Heart left ventricle (tissue), 16 donors: ENCODE measurements at regions not wholly inside any gene's neighbourhood (a gene's known extent, or its start where the extent isn't known, plus 50 kb on each side); places are given as distances from the start of the nearest gene placed in this dataset.

ENCODE experiments used
- ATAC-seq, 4 donors: fragments of 200-7000 bp; cut with Tn5 transposase; one replicate each; pipeline ENCODE4 v1.9.1; 2020 to 2022; ENCODE audit warnings: moderate library complexity in 4 of 4, mild to moderate bottlenecking in 3 of 4, moderate number of reproducible peaks in 1 of 4
- DNase-seq, 5 donors: peaks; one replicate each; pipeline ENCODE4 v3.0.0-alpha.2; 2020
- H3K27ac ChIP-seq, 12 donors: fragments of 200-600 bp; sonication (generic) in 4 of 12; one replicate each; pipeline versions ENCODE4 v1.5.0 to v1.8.0; 2016 to 2022; ENCODE audit warnings: mild to moderate bottlenecking in 2 of 12
- H3K27me3 ChIP-seq, 9 donors: fragments of 200-600 bp; sonication (generic) in 2 of 9; one replicate each; pipeline versions ENCODE4 v1.5.1 to v1.8.0; 2016 to 2022; ENCODE audit warnings: mild to moderate bottlenecking in 3 of 9
- H3K36me3 ChIP-seq, 9 donors: fragments of 200-600 bp; sonication (generic) in 2 of 9; one replicate each; pipeline versions ENCODE4 v1.5.0 to v1.8.0; 2018 to 2022; ENCODE audit warnings: mild to moderate bottlenecking in 2 of 9
- H3K4me1 ChIP-seq, 12 donors: fragments of 200-600 bp; sonication (generic) in 4 of 12; one replicate each; pipeline versions ENCODE4 v1.5.0 to v1.8.0; 2016 to 2022; ENCODE audit warnings: mild to moderate bottlenecking in 3 of 12
- H3K4me3 ChIP-seq, 12 donors: fragments of 200-600 bp; sonication (generic) in 4 of 12; one replicate each; pipeline versions ENCODE4 v1.5.0 to v1.8.0; 2017 to 2022; ENCODE audit warnings: mild to moderate bottlenecking in 9 of 12, moderate library complexity in 4 of 12
- H3K9me3 ChIP-seq, 12 donors: fragments of 200-600 bp; sonication (generic) in 4 of 12; one replicate each; pipeline versions ENCODE4 v1.5.0 to v1.8.0; 2016 to 2022; ENCODE audit warnings: mild to moderate bottlenecking in 1 of 12
- POLR2A ChIP-seq, 2 donors: fragments of 450-650 bp; IDR thresholded peaks; one replicate each; pipeline ENCODE4 v1.6.1; 2017; ENCODE audit warnings: antibody characterized with exemption in 2 of 2, mild to moderate bottlenecking in 2 of 2, moderate library complexity in 2 of 2
- WGBS, 4 donors: extraction: QIAGEN DNeasy Blood & Tissue Kit in 2 of 4; methylation state at CpG; one replicate each; pipeline versions ENCODE4 v1.1.5 to v1.1.7; 2013 to 2018; 5-methylcytosine and 5-hydroxymethylcytosine counted together
- intact Hi-C, 10 donors: fragments of 100-400 bp; cut with DNase I; formaldehyde crosslinking; loops; one replicate each; pipeline versions ENCODE4 v1.11.1 to v1.14.2; 2022
- TF ChIP-seq, protein P1 (sequence below), 12 donors: fragments of 200-600 bp; sonication (generic) in 4 of 12; IDR thresholded peaks; one replicate each; pipeline versions ENCODE4 v1.5.0 to v1.8.0; 2018 to 2022; ENCODE audit warnings: antibody characterized with exemption in 12 of 12, mild to moderate bottlenecking in 5 of 12
- donor health status: ischemic (EF 13 %, LVEDD 7.1; RV severe dilation, severe dysfunction).
- donor health status: healthy with polysubstance abuse.
- donor health status: DM: no; HTN: yes; CAD: no.
- donor health status: DM: no; HTN: no; CAD: no.
- donor health status: ischemic (EF 25% LVEDD 6.9; RV normal size, moderate dysfunction).
- donor health status: ischemic (EF 25% LVEDD 5.7; RV mildly dilated, moderate dysfunction).
- donor health status: healthy.
- donor health status: DM: yes; HTN: yes; CAD: no.
- donor health status: ischemic (EF 35%, LVEDD 5.7; RV mildly dilated, moderate dysfunction).
- donor health status: nonischemic (EF 11% LVEDD 7.7; RV severe dilation, severe dysfunction).
- donor health status: DM: yes; HTN: yes; CAD: no.
- donor health status: PGD.
- donor health status: ischemic (EF 29% LVEDD 5.4; RV normal size, mild dysfunction).
- donor health status: nonischemic (EF 23%, LVEDD 6.1; RV moderate dilation, normal function).

DNA sequence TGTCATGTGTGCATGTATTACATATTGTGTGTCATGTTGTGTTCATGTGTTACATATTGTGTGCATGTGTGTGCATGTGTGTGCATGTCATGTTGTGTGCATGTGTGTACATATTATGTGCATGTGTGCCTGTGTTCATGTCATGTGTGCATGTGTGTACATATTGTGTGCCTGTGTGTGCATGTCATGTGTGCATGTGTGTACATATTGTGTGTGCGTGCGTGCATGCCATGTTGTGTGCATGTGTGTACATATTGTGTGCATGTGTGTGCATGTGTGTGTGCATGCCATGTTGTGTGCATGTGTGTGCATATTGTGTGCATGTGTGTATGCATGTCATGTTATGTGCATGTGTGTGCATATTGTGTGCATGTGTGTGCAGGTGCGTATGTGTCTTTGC is 267.1 kb downstream of the EIPR1 start:
- H3K9me3 ChIP-seq = no peaks in the 10 kb centered on the region
- no peak for ATAC-seq
- no peak for DNase-seq
- no peaks in the 10 kb centered on the region for H3K27me3 ChIP-seq
- no peak overlapping the region for H3K4me3 ChIP-seq
- TF ChIP-seq, protein P1, sequence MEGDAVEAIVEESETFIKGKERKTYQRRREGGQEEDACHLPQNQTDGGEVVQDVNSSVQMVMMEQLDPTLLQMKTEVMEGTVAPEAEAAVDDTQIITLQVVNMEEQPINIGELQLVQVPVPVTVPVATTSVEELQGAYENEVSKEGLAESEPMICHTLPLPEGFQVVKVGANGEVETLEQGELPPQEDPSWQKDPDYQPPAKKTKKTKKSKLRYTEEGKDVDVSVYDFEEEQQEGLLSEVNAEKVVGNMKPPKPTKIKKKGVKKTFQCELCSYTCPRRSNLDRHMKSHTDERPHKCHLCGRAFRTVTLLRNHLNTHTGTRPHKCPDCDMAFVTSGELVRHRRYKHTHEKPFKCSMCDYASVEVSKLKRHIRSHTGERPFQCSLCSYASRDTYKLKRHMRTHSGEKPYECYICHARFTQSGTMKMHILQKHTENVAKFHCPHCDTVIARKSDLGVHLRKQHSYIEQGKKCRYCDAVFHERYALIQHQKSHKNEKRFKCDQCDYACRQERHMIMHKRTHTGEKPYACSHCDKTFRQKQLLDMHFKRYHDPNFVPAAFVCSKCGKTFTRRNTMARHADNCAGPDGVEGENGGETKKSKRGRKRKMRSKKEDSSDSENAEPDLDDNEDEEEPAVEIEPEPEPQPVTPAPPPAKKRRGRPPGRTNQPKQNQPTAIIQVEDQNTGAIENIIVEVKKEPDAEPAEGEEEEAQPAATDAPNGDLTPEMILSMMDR (IDR thresholded peaks at IDR 0.05) = no peak
- TF ChIP-seq POLR2A (IDR thresholded peaks at IDR 0.05) = no peak
- intact Hi-C loops = no loop called here
- H3K27ac ChIP-seq = no peak overlapping the region
- H3K4me1 ChIP-seq = no peaks in the 10 kb centered on the region
- 94 to 98% (median 96%) methylated on average over 3 of the region's 3 CpGs for WGBS, 4 donors
- H3K36me3 ChIP-seq = no peaks in the 10 kb centered on the region

DNA sequence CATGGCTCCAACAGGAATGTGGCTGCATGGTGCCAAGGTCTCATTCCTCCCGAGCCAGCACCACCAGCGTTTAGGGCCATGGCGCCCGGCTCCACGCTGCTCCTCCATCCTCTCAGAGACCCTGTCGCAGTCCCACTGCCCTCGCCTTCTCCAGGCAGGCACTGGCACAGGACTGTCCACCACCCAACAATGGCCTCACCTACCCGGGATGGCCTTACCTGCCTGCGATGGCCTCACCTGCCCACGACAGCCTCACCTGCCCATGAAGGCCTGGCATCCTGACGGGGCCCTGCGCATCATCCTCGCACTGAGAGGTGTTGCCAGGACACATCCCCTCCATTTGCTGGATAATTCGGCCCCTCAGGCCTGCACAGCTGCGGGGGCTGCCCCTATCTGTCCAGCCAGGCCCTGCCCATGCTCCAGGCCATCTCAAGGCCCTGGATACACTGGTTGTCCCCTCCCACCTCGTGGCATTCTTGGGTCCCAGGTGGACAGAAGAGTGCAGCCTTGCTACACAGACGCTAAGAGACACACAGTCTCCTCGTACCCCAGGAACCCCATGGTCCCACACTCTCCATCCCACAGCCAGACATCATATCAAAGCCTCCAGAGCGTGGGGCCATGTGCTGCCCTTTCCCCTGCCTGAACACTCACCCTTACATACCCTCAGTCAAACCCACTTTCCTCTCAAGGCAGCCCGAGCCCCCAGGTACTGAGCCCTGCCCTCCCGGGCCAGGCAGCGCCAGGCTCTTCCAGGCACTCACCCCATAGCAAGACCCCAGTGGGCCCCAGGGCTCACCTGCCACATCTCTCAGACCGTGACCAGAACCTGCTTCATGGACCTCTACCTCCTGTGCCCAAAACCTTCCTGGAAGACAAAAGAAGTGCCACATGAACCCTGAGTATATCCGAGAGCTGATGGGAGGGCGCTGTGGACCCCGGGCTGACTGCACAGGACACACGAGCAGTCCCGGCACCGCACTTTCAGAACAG is 268.6 kb downstream of the EIPR1 start:
- Histone ChIP-seq H3K4me3 (no peak overlapping the region), H3K9me3 (no peaks in the 10 kb centered on the region), H3K27ac (no peak overlapping the region), H3K36me3 (no peaks in the 10 kb centered on the region), H3K4me1 (no peaks in the 10 kb centered on the region), H3K27me3 (no peaks in the 10 kb centered on the region)
- TF ChIP-seq, protein P1 (IDR thresholded peaks at IDR 0.05) = no peak
- TF ChIP-seq POLR2A (IDR thresholded peaks at IDR 0.05) = no peak
- ATAC-seq (no peak), DNase-seq (peak in 1 of 5 donors; percentile 49)
- 89 to 94% (median 92%) methylated on average over 28 to 29 of the region's 29 CpGs for WGBS, 4 donors
- intact Hi-C loops = no loop called here

DNA sequence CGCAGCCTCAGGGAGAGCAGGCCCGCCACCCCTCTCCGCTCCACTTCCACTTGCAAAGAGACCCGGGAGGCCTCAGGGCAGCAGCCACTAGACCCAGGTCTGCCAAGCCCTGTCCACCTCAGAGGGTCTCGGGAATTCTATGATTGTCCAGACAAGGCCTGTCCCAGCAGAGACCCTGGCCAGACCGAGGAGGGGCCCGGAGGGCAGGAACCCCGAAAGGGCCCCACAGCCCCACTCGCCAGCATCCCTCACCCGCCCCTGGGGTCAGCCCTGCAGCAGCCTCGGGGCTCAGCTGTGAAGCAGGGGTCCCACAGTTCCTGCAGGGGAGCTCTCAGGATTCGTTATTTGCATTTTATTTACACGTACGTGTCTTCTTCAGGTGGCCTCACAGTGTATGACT is 269.5 kb downstream of the EIPR1 start:
- no peak for ATAC-seq
- Histone ChIP-seq H3K4me1 (no peaks in the 10 kb centered on the region), H3K27ac (no peak overlapping the region), H3K9me3 (no peaks in the 10 kb centered on the region), H3K27me3 (no peaks in the 10 kb centered on the region), H3K4me3 (no peak overlapping the region), H3K36me3 (no peaks in the 10 kb centered on the region)
- no peak for TF ChIP-seq POLR2A (IDR thresholded peaks at IDR 0.05)
- TF ChIP-seq, protein P1 (IDR thresholded peaks at IDR 0.05) = no peak
- 82 to 91% (median 89%) methylated on average over 12 to 14 of the region's 14 CpGs for WGBS, 4 donors
- intact Hi-C loops = no loop called here
- DNase-seq = peak in 1 of 5 donors; percentile 44

DNA sequence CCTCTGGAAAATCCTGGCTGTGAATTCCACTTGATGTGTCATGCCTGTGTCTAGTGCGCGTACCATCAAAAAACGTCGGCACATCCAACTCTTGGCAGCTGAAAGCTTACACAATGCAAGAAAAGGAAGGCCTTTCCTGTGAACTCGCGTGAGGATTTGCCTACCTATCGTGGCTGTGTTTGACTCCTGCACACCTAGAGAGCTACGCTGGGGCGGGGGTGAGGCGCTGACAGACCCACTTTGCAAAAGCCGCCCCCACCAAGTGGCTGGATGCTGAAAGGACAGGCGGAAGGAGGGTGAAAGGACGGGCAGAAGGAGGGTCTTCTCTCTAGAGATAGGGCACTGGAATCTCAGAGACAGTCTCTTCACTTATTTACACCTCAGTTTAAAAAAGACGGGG is 270.1 kb downstream of the EIPR1 start:
- no peaks in the 10 kb centered on the region for H3K36me3 ChIP-seq
- H3K9me3 ChIP-seq = no peaks in the 10 kb centered on the region
- no peak for TF ChIP-seq POLR2A (IDR thresholded peaks at IDR 0.05)
- TF ChIP-seq, protein P1 (IDR thresholded peaks at IDR 0.05) = no peak
- ATAC-seq (no peak), DNase-seq (peak in 1 of 5 donors; percentile 20)
- no peak overlapping the region for H3K27ac ChIP-seq
- H3K4me1 ChIP-seq = no peaks in the 10 kb centered on the region
- no peak overlapping the region for H3K4me3 ChIP-seq
- WGBS, 4 donors = 80 to 84% (median 83%) methylated on average over 14 of the region's 14 CpGs
- intact Hi-C loops = no loop called here
- H3K27me3 ChIP-seq = no peaks in the 10 kb centered on the region
